ENCODE measurements at regions not wholly inside any gene's neighbourhood (a gene's known extent, or its start where the extent isn't known, plus 50 kb on each side); places are given as distances from the start of the nearest gene placed in this dataset.

DNA sequence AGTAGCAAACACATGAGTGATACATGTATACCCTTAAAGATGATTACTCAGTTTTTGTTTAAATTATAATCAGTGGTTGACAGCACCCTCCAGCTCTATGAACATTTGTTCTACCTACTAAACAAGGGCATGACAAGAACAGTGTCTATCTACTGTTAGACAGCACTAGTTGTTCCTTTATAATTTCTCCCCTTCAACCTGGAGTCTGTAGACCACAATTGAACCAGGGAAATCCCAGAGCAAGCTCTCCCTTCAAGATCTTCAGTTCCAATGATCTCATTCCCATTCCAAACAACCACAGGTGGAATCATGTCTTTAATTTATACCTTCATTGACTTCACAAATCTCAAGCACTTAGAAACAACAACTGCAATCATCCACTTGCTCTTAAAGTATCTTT, 216.1 kb downstream of the HHIPL2 start:
- Histone ChIP-seq H3K27ac (ENCODE audit: low read length) (no peak overlapping the region), H3K27me3 (ENCODE audit: control insufficient read depth, insufficient read depth, low read length) (no peaks in the 10 kb centered on the region), H3K9me3 (ENCODE audit: control insufficient read depth, low read depth, low read length) (no peaks in the 10 kb centered on the region), H3K4me1 (ENCODE audit: control insufficient read depth, insufficient read depth, low read length) (no peaks in the 10 kb centered on the region), H3K36me3 (ENCODE audit: control insufficient read depth, insufficient read depth, low read length) (no peaks in the 10 kb centered on the region), H3K4me3 (ENCODE audit: low read length) (no peak overlapping the region)
- DNase-seq = no peak

DNA sequence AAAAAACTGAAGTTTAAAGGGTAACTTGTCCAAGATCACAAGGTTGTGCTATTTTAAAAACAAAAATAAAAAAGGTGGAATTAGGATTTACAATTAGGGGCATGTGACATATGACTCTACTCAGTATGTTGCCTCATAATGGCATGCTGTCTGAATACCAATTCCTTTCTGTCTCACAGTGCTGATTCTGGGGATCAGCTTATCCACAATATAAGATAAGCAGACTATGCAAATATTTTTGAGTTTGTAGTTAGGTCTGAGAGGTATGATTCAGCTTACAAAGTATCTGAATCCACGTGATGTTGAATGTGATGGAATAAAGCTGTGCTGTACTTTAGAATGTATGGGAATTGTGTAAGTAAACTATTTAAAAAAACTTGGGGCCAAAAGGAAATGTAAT, 216.6 kb downstream of the HHIPL2 start:
- H3K27me3 ChIP-seq (ENCODE audit: control insufficient read depth, insufficient read depth, low read length) = no peaks in the 10 kb centered on the region
- H3K4me3 ChIP-seq (ENCODE audit: low read length) = no peak overlapping the region
- H3K9me3 ChIP-seq (ENCODE audit: control insufficient read depth, low read depth, low read length) = no peaks in the 10 kb centered on the region
- H3K4me1 ChIP-seq (ENCODE audit: control insufficient read depth, insufficient read depth, low read length) = no peaks in the 10 kb centered on the region
- no peak for DNase-seq
- no peak overlapping the region for H3K27ac ChIP-seq (ENCODE audit: low read length)
- H3K36me3 ChIP-seq (ENCODE audit: control insufficient read depth, insufficient read depth, low read length) = no peaks in the 10 kb centered on the region
- WGBS (ENCODE audit: insufficient coverage, low lambda C conversion rate) = 25% methylated on average over 1 of the region's 1 CpG

DNA sequence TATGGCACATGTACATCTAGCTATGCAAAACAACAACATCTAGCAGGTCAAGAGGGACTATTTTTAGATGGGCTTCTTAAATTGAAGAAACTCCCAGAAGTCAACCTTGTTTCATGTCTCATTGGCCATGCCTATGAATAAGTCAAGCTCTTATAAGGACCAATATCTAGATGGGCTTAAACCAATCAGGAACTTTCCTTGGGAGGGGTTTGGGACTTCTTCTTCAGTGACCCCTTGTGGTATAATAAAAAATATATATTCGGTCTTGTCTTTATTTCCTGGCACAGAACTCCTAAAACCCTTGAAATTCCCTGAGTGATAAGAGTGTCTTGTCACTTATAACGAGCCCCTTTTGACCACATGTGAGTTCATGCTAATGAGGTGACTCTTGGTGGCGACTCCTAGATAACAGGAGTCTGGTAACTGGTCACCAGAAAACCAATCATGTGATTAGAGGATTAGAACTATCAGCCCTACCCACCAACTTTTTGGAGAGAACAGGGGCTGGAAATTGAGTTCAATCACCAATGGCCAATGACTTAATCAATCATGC, 218.3 kb downstream of the HHIPL2 start:
- H3K27me3 ChIP-seq (ENCODE audit: control insufficient read depth, insufficient read depth, low read length) = no peaks in the 10 kb centered on the region
- H3K4me1 ChIP-seq (ENCODE audit: control insufficient read depth, insufficient read depth, low read length) = no peaks in the 10 kb centered on the region
- H3K36me3 ChIP-seq (ENCODE audit: control insufficient read depth, insufficient read depth, low read length) = no peaks in the 10 kb centered on the region
- WGBS (ENCODE audit: insufficient coverage, low lambda C conversion rate) = no CpG with 5 or more reads among the region's 3 CpGs
- H3K27ac ChIP-seq (ENCODE audit: low read length) = no peak overlapping the region
- no peak overlapping the region for H3K4me3 ChIP-seq (ENCODE audit: low read length)
- no peaks in the 10 kb centered on the region for H3K9me3 ChIP-seq (ENCODE audit: control insufficient read depth, low read depth, low read length)
- DNase-seq = no peak

DNA sequence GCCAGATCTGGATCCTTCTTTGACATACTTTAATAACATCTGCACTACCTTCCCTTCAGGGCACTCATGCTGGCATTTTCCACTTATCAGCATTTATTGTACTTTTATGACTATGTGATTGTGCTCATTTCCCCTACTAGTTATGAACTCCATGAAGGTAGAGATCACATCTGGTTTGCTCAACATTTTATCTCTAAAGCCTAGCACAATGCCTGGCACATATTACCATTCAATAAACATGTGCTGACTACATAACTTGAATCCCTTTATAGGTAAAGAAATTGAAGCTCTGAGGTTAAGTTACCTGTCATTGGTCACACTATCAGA, 221.2 kb downstream of the HHIPL2 start:
- no peak for DNase-seq
- Histone ChIP-seq H3K4me3 (ENCODE audit: low read length) (no peak overlapping the region), H3K27ac (ENCODE audit: low read length) (no peak overlapping the region)

DNA sequence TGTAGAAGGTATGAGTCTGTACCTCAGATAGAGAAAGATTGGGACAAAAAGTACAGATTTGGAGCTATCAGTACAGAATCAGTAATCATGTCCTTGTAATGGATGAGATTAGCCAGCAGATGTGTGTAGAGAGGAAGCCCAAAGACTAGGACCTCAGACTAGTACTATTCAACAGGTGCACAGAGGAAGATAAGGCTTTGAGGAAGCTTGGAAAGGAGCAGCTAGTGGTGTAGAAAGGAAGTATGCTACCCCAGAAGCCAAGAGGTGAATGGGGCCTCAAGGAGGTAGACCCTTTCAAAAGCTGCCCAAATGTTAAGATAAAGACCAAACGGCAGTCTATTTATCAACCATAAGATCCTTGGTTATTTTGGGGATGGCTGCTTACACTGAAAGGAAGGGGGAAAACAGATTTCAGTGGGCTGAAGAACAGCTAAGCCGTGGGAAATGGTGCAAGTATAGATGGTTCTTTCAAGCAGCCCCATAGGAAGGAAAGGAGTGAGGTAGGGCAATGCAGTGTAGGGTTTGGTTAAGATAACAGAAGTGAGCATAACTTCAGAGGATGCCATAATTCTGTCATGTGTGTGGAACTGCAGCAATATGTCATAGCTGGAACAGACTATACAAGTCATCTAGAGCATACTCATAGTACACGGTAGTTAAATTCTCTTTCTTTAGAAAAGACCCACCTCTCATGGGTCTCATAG, 221.7 kb downstream of the HHIPL2 start:
- Histone ChIP-seq H3K4me3 (ENCODE audit: low read length) (no peak overlapping the region), H3K4me1 (ENCODE audit: control insufficient read depth, insufficient read depth, low read length) (no peaks in the 10 kb centered on the region), H3K9me3 (ENCODE audit: control insufficient read depth, low read depth, low read length) (no peaks in the 10 kb centered on the region), H3K27me3 (ENCODE audit: control insufficient read depth, insufficient read depth, low read length) (no peaks in the 10 kb centered on the region), H3K36me3 (ENCODE audit: control insufficient read depth, insufficient read depth, low read length) (no peaks in the 10 kb centered on the region), H3K27ac (ENCODE audit: low read length) (no peak overlapping the region)
- 100% methylated on average over 2 of the region's 3 CpGs for WGBS (ENCODE audit: insufficient coverage, low lambda C conversion rate)
- no peak for DNase-seq

More for the DNA sequence above, 221.2 kb downstream of the HHIPL2 start:
- H3K4me1 ChIP-seq (ENCODE audit: control insufficient read depth, insufficient read depth, low read length) = no peaks in the 10 kb centered on the region
- H3K27me3 ChIP-seq (ENCODE audit: control insufficient read depth, insufficient read depth, low read length) = no peaks in the 10 kb centered on the region
- no peaks in the 10 kb centered on the region for H3K36me3 ChIP-seq (ENCODE audit: control insufficient read depth, insufficient read depth, low read length)
- no peaks in the 10 kb centered on the region for H3K9me3 ChIP-seq (ENCODE audit: control insufficient read depth, low read depth, low read length)

DNA sequence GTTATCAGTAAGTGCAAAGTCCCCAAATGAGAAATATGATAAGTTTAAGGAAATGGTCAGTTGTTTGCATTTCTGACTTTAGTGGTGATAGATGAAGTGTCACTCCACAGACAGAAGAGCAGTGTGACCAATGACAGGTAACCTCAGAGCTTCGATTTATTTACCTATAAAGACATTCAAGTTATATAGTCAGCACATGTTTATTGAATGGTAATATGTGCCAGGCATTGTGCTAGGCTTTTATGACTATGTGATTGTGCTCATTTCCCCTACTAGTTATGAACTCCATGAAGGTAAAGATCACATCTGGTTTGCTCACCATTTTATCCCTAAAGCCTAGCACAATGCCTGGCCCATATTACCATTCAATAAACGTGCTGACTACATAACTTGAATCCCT, 222.4 kb downstream of the HHIPL2 start:
- WGBS (ENCODE audit: insufficient coverage, low lambda C conversion rate) = no CpG with 5 or more reads among the region's 2 CpGs
- H3K9me3 ChIP-seq (ENCODE audit: control insufficient read depth, low read depth, low read length) = no peaks in the 10 kb centered on the region
- no peaks in the 10 kb centered on the region for H3K27me3 ChIP-seq (ENCODE audit: control insufficient read depth, insufficient read depth, low read length)
- no peak for DNase-seq
- H3K27ac ChIP-seq (ENCODE audit: low read length) = no peak overlapping the region
- no peaks in the 10 kb centered on the region for H3K4me1 ChIP-seq (ENCODE audit: control insufficient read depth, insufficient read depth, low read length)
- H3K4me3 ChIP-seq (ENCODE audit: low read length) = no peak overlapping the region
- no peaks in the 10 kb centered on the region for H3K36me3 ChIP-seq (ENCODE audit: control insufficient read depth, insufficient read depth, low read length)

DNA sequence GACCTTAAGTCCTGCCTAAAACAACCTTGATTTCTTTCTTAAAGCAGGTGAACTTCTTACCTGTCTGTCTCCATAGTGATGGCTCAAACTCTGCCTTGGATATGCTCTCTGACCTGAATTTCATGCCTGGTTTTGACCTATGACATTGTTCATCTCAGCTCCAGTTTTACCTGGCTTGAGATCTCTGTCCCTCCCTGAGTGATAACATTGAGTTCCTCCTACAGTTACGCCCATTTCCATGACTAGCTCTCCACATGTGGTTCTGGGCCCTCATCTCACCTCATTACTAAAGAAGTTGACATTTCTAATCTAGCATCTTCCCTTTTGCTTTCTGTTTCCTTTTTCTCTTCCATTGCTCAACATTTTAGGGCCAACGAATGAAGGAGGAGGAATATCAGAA, 233.1 kb downstream of the HHIPL2 start:
- Histone ChIP-seq H3K4me1 (ENCODE audit: control insufficient read depth, insufficient read depth, low read length) (no peaks in the 10 kb centered on the region), H3K36me3 (ENCODE audit: control insufficient read depth, insufficient read depth, low read length) (no peaks in the 10 kb centered on the region), H3K4me3 (ENCODE audit: low read length) (no peak overlapping the region), H3K27ac (ENCODE audit: low read length) (no peak overlapping the region), H3K9me3 (ENCODE audit: control insufficient read depth, low read depth, low read length) (no peaks in the 10 kb centered on the region), H3K27me3 (ENCODE audit: control insufficient read depth, insufficient read depth, low read length) (no peaks in the 10 kb centered on the region)
- no peak for DNase-seq
- WGBS (ENCODE audit: insufficient coverage, low lambda C conversion rate) = 100% methylated on average over 2 of the region's 2 CpGs

DNA sequence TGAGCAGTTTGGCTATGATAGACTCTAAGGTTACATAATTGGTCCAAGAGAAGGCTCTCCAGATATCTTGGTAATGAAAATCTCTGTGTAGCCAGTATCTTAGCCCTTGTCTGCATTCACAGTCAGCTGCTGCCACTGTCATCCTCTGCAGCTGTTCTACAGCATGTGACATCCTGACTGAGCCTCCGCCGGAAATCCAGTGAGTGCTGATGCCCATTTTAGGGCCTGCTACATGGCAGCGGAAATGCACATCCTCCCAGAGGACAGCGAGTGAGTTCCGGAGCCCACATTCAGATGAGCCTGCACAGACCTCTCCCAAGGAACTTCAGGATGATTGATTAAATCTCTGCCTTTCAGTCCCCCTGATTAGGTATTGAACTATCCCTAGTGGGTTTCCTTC, 237.1 kb downstream of the HHIPL2 start:
- Histone ChIP-seq H3K36me3 (ENCODE audit: control insufficient read depth, insufficient read depth, low read length) (no peaks in the 10 kb centered on the region), H3K27ac (ENCODE audit: low read length) (no peak overlapping the region), H3K4me3 (ENCODE audit: low read length) (no peak overlapping the region), H3K9me3 (ENCODE audit: control insufficient read depth, low read depth, low read length) (no peaks in the 10 kb centered on the region), H3K4me1 (ENCODE audit: control insufficient read depth, insufficient read depth, low read length) (no peaks in the 10 kb centered on the region), H3K27me3 (ENCODE audit: control insufficient read depth, insufficient read depth, low read length) (no peaks in the 10 kb centered on the region)
- WGBS (ENCODE audit: insufficient coverage, low lambda C conversion rate) = no CpG with 5 or more reads among the region's 5 CpGs
- DNase-seq = peak; percentile 10 to 12

DNA sequence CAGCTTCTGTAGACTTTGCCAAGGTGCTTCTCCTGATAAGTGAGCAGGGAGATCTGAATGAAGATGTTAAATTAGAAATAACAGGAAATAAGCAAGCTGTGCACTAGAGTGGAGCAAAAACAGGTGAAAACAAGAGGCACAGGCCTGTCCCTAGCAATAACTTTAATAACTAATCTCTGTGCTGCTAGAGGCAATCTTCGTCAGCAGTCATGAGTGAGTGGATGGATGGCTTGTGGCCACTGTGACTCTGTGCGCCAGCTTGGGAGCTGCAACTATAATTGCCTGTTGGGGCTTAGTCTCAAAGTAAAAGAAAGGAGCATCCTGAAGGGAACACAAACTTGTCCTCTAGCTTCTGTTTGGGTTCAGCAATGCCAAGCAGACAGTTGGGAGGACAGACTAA, 240.3 kb downstream of the HHIPL2 start:
- WGBS (ENCODE audit: insufficient coverage, low lambda C conversion rate) = no CpG with 5 or more reads among the region's 2 CpGs
- H3K27me3 ChIP-seq (ENCODE audit: control insufficient read depth, insufficient read depth, low read length) = no peaks in the 10 kb centered on the region

DNA sequence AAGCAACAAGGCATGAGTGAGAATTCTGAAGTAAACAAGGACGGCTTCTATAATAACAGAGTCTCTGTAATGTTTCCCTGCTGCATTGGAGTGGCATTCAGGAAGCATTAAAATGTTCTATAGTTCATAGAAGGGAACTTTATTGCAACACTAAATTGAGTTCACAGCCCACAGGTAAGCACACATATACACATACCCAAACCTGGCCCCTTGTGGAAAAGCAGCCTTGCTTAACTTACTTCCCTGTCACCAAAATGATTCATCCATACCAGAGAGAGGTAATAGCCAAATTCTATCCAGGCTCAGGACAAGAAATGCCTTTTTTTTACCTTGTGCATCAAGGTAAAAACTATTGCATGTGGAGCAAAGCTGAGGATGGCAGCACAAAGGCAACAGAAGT, 241.4 kb downstream of the HHIPL2 start:
- no peaks in the 10 kb centered on the region for H3K36me3 ChIP-seq (ENCODE audit: control insufficient read depth, insufficient read depth, low read length)
- H3K9me3 ChIP-seq (ENCODE audit: control insufficient read depth, low read depth, low read length) = no peaks in the 10 kb centered on the region
- H3K4me3 ChIP-seq (ENCODE audit: low read length) = no peak overlapping the region
- H3K4me1 ChIP-seq (ENCODE audit: control insufficient read depth, insufficient read depth, low read length) = no peaks in the 10 kb centered on the region
- no CpG with 5 or more reads among the region's 1 CpG for WGBS (ENCODE audit: insufficient coverage, low lambda C conversion rate)
- no peak for DNase-seq
- no peak overlapping the region for H3K27ac ChIP-seq (ENCODE audit: low read length)
- no peaks in the 10 kb centered on the region for H3K27me3 ChIP-seq (ENCODE audit: control insufficient read depth, insufficient read depth, low read length)

More for the DNA sequence above, 240.3 kb downstream of the HHIPL2 start:
- H3K27ac ChIP-seq (ENCODE audit: low read length) = no peak overlapping the region
- no peaks in the 10 kb centered on the region for H3K36me3 ChIP-seq (ENCODE audit: control insufficient read depth, insufficient read depth, low read length)
- DNase-seq = no peak
- no peaks in the 10 kb centered on the region for H3K9me3 ChIP-seq (ENCODE audit: control insufficient read depth, low read depth, low read length)
- H3K4me3 ChIP-seq (ENCODE audit: low read length) = no peak overlapping the region
- no peaks in the 10 kb centered on the region for H3K4me1 ChIP-seq (ENCODE audit: control insufficient read depth, insufficient read depth, low read length)

DNA sequence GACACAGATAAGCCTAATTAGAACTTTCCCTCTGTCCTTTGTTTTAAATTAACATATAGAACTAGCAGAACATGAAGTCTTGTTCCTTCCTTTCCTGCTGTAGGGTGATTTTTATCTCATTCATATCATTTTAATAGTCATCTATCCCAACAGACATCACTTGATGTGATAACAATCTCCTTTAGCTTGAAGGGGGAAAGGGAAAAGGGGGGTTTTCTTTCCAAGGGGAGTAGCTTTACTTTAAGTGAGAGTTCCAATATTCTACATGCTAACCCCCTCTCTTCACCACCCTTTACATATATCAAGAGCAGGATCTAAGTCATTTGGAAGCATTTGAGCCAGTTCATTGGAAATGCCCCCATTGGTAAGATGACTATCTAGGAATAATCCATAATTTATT, 241.9 kb downstream of the HHIPL2 start:
- Histone ChIP-seq H3K4me3 (ENCODE audit: low read length) (no peak overlapping the region), H3K27me3 (ENCODE audit: control insufficient read depth, insufficient read depth, low read length) (no peaks in the 10 kb centered on the region), H3K36me3 (ENCODE audit: control insufficient read depth, insufficient read depth, low read length) (no peaks in the 10 kb centered on the region), H3K4me1 (ENCODE audit: control insufficient read depth, insufficient read depth, low read length) (no peaks in the 10 kb centered on the region), H3K9me3 (ENCODE audit: control insufficient read depth, low read depth, low read length) (no peaks in the 10 kb centered on the region), H3K27ac (ENCODE audit: low read length) (no peak overlapping the region)
- DNase-seq = no peak
